K562 (cell line): ENCODE measurements at regions not wholly inside any gene's neighbourhood (a gene's known extent, or its start where the extent isn't known, plus 50 kb on each side); places are given as distances from the start of the nearest gene placed in this dataset.

ENCODE experiments used
- BACH1 ChIP-seq: fragments of 200-800 bp; sonication (Bioruptor generic); IDR thresholded peaks from 2 replicates; pipeline ENCODE4 v1.6.1; 2016; ENCODE audit warnings: missing genetic modification characterization, missing compliant biosample characterization
- C11orf30 ChIP-seq: fragments of 450-650 bp; IDR thresholded peaks from 2 replicates; pipeline ENCODE4 v1.6.1; 2016; ENCODE audit warnings: low read depth, mild to moderate bottlenecking
- CAMTA2 ChIP-seq: fragments of 250-450 bp; sonication (Bioruptor Pico); conservative IDR thresholded peaks from 2 replicates; pipeline ENCODE4 v1.5.1; 2022
- CBX1 ChIP-seq: sonication (generic); IDR thresholded peaks from 2 replicates; pipeline ENCODE4 v1.6.1; 2016; ENCODE audit warnings: antibody characterized with exemption, low read depth, mild to moderate bottlenecking
- EZH2 ChIP-seq: IDR thresholded peaks from 2 replicates; pipeline ENCODE4 v1.6.1; 2012; ENCODE audit warnings: low read depth, mild to moderate bottlenecking, inconsistent platforms, low read length, borderline replicate concordance
- PHTF2 ChIP-seq: fragments of 250-450 bp; sonication (Bioruptor Pico); IDR thresholded peaks from 2 replicates; pipeline ENCODE4 v1.5.0; 2021; ENCODE audit warnings: mild to moderate bottlenecking
- RAD21 ChIP-seq, 2 experiments: fragments of 250-450 bp in 1 of 2; fragments of 450-650 bp in 1 of 2; sonication (Bioruptor Pico) in 1 of 2; formaldehyde crosslinking in 1 of 2; IDR thresholded peaks in 1 of 2; conservative IDR thresholded peaks in 1 of 2; 2 replicates each; pipeline versions ENCODE4 v1.4.0 to v1.8.0; 2020 to 2022; ENCODE audit warnings: mild to moderate bottlenecking in 2 of 2, moderate library complexity in 1 of 2
- TSC22D4 ChIP-seq: fragments of 450-650 bp; IDR thresholded peaks from 2 replicates; pipeline ENCODE4 v1.6.1; 2016; ENCODE audit warnings: missing genetic modification characterization, missing biosample characterization, control low read depth
- ZBTB33 ChIP-seq: sonication (generic); formaldehyde crosslinking; IDR thresholded peaks from 2 replicates; pipeline ENCODE4 v1.8.1; 2023; ENCODE audit warnings: mild to moderate bottlenecking, missing genetic modification reagents
- ZNF232 ChIP-seq: sonication (generic); formaldehyde crosslinking; IDR thresholded peaks from 2 replicates; pipeline ENCODE4 v1.8.0; 2022; ENCODE audit warnings: mild to moderate bottlenecking, missing genetic modification reagents
- ZNF407 ChIP-seq: fragments of 450-650 bp; IDR thresholded peaks from 2 replicates; pipeline ENCODE4 v1.6.1; 2016; ENCODE audit warnings: low read depth
- TF ChIP-seq, protein P1 (sequence below), 2 experiments: fragments of 450-650 bp; IDR thresholded peaks; 2 replicates each; pipeline ENCODE4 v1.6.1; 2018; ENCODE audit warnings: mild to moderate bottlenecking in 2 of 2, low read depth in 1 of 2; ENCODE audit not compliant: partially characterized antibody in 2 of 2

DNA sequence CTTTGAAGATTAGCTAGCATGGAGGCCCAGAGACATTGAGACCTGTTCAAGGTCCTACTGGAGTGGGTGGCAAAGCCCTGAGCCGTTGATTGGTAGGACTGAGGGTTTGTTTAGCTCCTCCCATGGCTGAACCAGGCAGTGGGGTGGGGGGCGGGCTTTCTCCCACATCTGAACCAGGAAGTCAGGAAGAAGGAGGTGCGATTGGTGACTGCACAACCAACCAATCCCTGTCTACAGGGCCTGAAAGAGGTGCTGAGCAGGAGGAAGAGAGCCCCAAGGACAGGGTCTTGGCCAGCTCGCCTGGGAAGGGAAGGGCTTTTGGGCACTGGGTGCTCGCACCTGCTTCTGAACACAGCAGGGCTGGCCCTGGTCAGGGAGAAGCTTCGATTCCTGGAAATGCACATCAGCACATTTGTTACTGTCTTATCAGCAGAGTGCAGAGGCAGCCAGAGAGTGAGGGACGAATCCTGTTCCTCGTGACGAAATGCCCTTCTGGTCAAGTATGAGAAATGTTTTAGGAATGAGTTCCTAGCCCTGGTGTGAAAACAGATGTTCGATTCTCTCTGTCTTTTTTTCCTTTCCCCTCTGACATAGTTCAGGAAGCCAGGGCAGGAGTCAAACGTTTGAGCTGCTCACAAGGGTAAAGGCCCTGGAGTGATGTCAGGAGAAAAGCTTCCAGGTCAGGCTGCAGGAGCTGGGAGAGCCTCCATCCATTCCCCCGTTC lies 294.8 kb upstream of the KLF4 start (continued):
- TF ChIP-seq ZNF407 (no peak), CAMTA2 (CRISPR knock-in tag) (no peak), C11orf30 (peak; percentile 99), BACH1 (tag) (no peak; the same call in 1 of the 2 replicates), EZH2 (no peak), ZBTB33 (no peak; the same call in 1 of the 2 replicates), TSC22D4 (tag) (no peak), CBX1 (peak; percentile 54; the same call in 1 of the 2 replicates), RAD21 (CRISPR knock-in tag; conservative IDR thresholded peaks at IDR 0.05 in 1 of 2, IDR thresholded peaks at IDR 0.05 in 1 of 2) (peak; percentile 15 to 29; a peak in 3 of 4 replicates), PHTF2 (CRISPR knock-in tag) (no peak), ZNF232 (CRISPR knock-in tag) (no peak)
- TF ChIP-seq, protein P1, sequence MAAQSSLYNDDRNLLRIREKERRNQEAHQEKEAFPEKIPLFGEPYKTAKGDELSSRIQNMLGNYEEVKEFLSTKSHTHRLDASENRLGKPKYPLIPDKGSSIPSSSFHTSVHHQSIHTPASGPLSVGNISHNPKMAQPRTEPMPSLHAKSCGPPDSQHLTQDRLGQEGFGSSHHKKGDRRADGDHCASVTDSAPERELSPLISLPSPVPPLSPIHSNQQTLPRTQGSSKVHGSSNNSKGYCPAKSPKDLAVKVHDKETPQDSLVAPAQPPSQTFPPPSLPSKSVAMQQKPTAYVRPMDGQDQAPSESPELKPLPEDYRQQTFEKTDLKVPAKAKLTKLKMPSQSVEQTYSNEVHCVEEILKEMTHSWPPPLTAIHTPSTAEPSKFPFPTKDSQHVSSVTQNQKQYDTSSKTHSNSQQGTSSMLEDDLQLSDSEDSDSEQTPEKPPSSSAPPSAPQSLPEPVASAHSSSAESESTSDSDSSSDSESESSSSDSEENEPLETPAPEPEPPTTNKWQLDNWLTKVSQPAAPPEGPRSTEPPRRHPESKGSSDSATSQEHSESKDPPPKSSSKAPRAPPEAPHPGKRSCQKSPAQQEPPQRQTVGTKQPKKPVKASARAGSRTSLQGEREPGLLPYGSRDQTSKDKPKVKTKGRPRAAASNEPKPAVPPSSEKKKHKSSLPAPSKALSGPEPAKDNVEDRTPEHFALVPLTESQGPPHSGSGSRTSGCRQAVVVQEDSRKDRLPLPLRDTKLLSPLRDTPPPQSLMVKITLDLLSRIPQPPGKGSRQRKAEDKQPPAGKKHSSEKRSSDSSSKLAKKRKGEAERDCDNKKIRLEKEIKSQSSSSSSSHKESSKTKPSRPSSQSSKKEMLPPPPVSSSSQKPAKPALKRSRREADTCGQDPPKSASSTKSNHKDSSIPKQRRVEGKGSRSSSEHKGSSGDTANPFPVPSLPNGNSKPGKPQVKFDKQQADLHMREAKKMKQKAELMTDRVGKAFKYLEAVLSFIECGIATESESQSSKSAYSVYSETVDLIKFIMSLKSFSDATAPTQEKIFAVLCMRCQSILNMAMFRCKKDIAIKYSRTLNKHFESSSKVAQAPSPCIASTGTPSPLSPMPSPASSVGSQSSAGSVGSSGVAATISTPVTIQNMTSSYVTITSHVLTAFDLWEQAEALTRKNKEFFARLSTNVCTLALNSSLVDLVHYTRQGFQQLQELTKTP (IDR thresholded peaks at IDR 0.05; ENCODE audit: low read depth in 1 of 2, partially characterized antibody in 2 of 2), result peak in 1 of 2 experiments; percentile 82
